ENCODE measurements at regions not wholly inside any gene's neighbourhood (a gene's known extent, or its start where the extent isn't known, plus 50 kb on each side); places are given as distances from the start of the nearest gene placed in this dataset.

GRCh38 chr14:86420131-86420530 lies 890.2 kb downstream of the FLRT2 start:
- TF ChIP-seq CTCF (IDR thresholded peaks at IDR 0.05; ENCODE audit: low read depth, low read length, missing control alignments), result no peak
- DNase-seq (ENCODE audit: low read depth), result no peak
- in situ Hi-C loops (cut with HindIII; ENCODE audit: low sequenced_read_pairs), result no loop called here
- H3K4me3 ChIP-seq (ENCODE audit: low read depth, low read length), result no peak overlapping the region

GRCh38 chr14:86414146-86414545 lies 884.2 kb downstream of the FLRT2 start:
- H3K4me3 ChIP-seq (ENCODE audit: low read depth, low read length), result no peak overlapping the region
- no peak for DNase-seq (ENCODE audit: low read depth)
- TF ChIP-seq CTCF (IDR thresholded peaks at IDR 0.05; ENCODE audit: low read depth, low read length, missing control alignments), result no peak
- in situ Hi-C loops (cut with HindIII; ENCODE audit: low sequenced_read_pairs), result no loop called here

GRCh38 chr14:86404989-86405649 lies 875.2 kb downstream of the FLRT2 start:
- no peak for TF ChIP-seq CTCF (IDR thresholded peaks at IDR 0.05; ENCODE audit: low read depth, low read length, missing control alignments)

GRCh38 chr14:86404425-86404824 lies 874.5 kb downstream of the FLRT2 start:
- DNase-seq (ENCODE audit: low read depth), result no peak
- in situ Hi-C loops (cut with HindIII; ENCODE audit: low sequenced_read_pairs), result no loop called here
- no peak for TF ChIP-seq CTCF (IDR thresholded peaks at IDR 0.05; ENCODE audit: low read depth, low read length, missing control alignments)

More at GRCh38 chr14:86404989-86405649, 875.2 kb downstream of the FLRT2 start:
- in situ Hi-C loops (cut with HindIII; ENCODE audit: low sequenced_read_pairs), result no loop called here
- H3K4me3 ChIP-seq (ENCODE audit: low read depth, low read length), result no peak overlapping the region
- no peak for DNase-seq (ENCODE audit: low read depth)

GRCh38 chr14:86402545-86402944 lies 872.6 kb downstream of the FLRT2 start:
- DNase-seq (ENCODE audit: low read depth), result no peak
- in situ Hi-C loops (cut with HindIII; ENCODE audit: low sequenced_read_pairs), result no loop called here
- H3K4me3 ChIP-seq (ENCODE audit: low read depth, low read length), result no peak overlapping the region
- TF ChIP-seq CTCF (IDR thresholded peaks at IDR 0.05; ENCODE audit: low read depth, low read length, missing control alignments), result no peak

More at GRCh38 chr14:86404425-86404824, 874.5 kb downstream of the FLRT2 start:
- no peak overlapping the region for H3K4me3 ChIP-seq (ENCODE audit: low read depth, low read length)

- DNase-seq (ENCODE audit: low read depth), result no peak
- TF ChIP-seq CTCF (IDR thresholded peaks at IDR 0.05; ENCODE audit: low read depth, low read length, missing control alignments), result no peak
- no peak overlapping the region for H3K4me3 ChIP-seq (ENCODE audit: low read depth, low read length)
- in situ Hi-C loops (cut with HindIII; ENCODE audit: low sequenced_read_pairs), result no loop called here
Measured at GRCh38 chr14:86391085-86391484, 861.1 kb downstream of the FLRT2 start.

Measured in astrocyte of the cerebellum (primary cell).